SU-DHL-6 (cell line): ENCODE measurements at regions not wholly inside any gene's neighbourhood (a gene's known extent, or its start where the extent isn't known, plus 50 kb on each side); places are given as distances from the start of the nearest gene placed in this dataset.

Experiments used
- CTCF ChIP-seq: fragments of 200-600 bp; sonication (generic); IDR thresholded peaks from one replicate; pipeline ENCODE4 v1.5.1; 2017; ENCODE audit warnings: antibody characterized with exemption, mild to moderate bottlenecking, low read length, moderate library complexity; ENCODE audit not compliant: insufficient read depth, poor library complexity, severe bottlenecking
- EZH2phosphoT487 ChIP-seq: fragments of 200-600 bp; sonication (generic), shearing (Covaris generic); conservative IDR thresholded peaks from 2 replicates; pipeline ENCODE4 v1.6.1; 2018; ENCODE audit warnings: mild to moderate bottlenecking, antibody characterized with exemption, low read length, moderate library complexity, mixed read lengths

GRCh38 chr9:88320748-88321415, 67.4 kb upstream of the SPIN1 start:
- TF ChIP-seq CTCF (no peak), EZH2phosphoT487 (no peak)
